Ascending aorta (tissue), 2 donors: ENCODE measurements at regions not wholly inside any gene's neighbourhood (a gene's known extent, or its start where the extent isn't known, plus 50 kb on each side); places are given as distances from the start of the nearest gene placed in this dataset.

Experiments used
- DNase-seq, 2 donors: peaks; one replicate each; pipeline ENCODE4 v3.0.0-alpha.2; 2019; ENCODE audit warnings: low spot score in 2 of 2
- H3K27ac ChIP-seq, 2 donors: fragments of 200-600 bp; sonication (generic); one replicate each; pipeline ENCODE4 v1.5.1; 2016 to 2017; ENCODE audit warnings: mild to moderate bottlenecking in 1 of 2
- H3K27me3 ChIP-seq: fragments of 200-600 bp; sonication (generic); one replicate; pipeline ENCODE4 v1.5.1; 2017
- H3K36me3 ChIP-seq, 2 donors: fragments of 200-600 bp; sonication (generic); one replicate each; pipeline ENCODE4 v1.5.1; 2016
- H3K4me1 ChIP-seq, 2 donors: fragments of 200-600 bp; sonication (generic); one replicate each; pipeline ENCODE4 v1.5.1; 2016 to 2017; ENCODE audit warnings: mild to moderate bottlenecking in 1 of 2
- H3K4me3 ChIP-seq, 2 donors: fragments of 200-600 bp; sonication (generic); one replicate each; pipeline ENCODE4 v1.5.1; 2016 to 2017; ENCODE audit warnings: mild to moderate bottlenecking in 1 of 2
- H3K9me3 ChIP-seq, 2 donors: fragments of 200-600 bp; sonication (generic); one replicate each; pipeline ENCODE4 v1.5.1; 2016
- intact Hi-C: fragments of 100-400 bp; cut with DNase I; formaldehyde crosslinking; loops from one replicate; pipeline ENCODE4 v1.15.1; 2023
- TF ChIP-seq, protein P1 (sequence below), 3 experiments: fragments of 200-600 bp in 2 of 3; fragments of 450-650 bp in 1 of 3; sonication (generic) in 2 of 3; IDR thresholded peaks; one replicate each; pipeline ENCODE4 v1.5.1; 2016 to 2019; ENCODE audit warnings: antibody characterized with exemption in 3 of 3, mild to moderate bottlenecking in 1 of 3, moderate library complexity in 1 of 3

DNA sequence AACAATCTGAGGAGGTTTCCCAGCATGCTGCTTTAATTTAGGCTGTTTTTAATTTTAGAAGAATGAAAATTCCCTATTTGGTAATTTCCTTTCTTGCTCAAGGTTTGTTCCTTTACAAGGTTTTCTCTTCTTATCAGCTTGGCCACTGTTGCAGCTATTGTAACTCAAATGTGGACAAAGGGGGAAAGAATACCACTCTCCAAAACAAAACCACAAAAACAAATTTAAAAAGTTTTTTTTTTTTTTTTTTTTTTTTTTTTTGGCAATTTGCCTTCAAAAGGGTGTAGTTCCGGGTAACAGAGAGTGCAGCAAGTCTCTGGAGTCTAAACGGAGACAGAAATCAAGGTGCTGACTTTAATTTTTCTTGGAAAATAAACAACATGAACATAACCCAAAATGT, 306.4 kb upstream of the ARGLU1 start:
- H3K36me3 ChIP-seq, result no peaks in the 10 kb centered on the region
- no peak overlapping the region for H3K4me3 ChIP-seq
- no peaks in the 10 kb centered on the region for H3K27me3 ChIP-seq
- H3K27ac ChIP-seq, result peak overlapping the region in 1 of 2 donors; percentile 4
- intact Hi-C loops, result no loop called here
- no peak for DNase-seq
- peaks cover 0 to 7% of the 10 kb centered on the region in 2 donors for H3K4me1 ChIP-seq
- no peaks in the 10 kb centered on the region for H3K9me3 ChIP-seq
- TF ChIP-seq, protein P1, sequence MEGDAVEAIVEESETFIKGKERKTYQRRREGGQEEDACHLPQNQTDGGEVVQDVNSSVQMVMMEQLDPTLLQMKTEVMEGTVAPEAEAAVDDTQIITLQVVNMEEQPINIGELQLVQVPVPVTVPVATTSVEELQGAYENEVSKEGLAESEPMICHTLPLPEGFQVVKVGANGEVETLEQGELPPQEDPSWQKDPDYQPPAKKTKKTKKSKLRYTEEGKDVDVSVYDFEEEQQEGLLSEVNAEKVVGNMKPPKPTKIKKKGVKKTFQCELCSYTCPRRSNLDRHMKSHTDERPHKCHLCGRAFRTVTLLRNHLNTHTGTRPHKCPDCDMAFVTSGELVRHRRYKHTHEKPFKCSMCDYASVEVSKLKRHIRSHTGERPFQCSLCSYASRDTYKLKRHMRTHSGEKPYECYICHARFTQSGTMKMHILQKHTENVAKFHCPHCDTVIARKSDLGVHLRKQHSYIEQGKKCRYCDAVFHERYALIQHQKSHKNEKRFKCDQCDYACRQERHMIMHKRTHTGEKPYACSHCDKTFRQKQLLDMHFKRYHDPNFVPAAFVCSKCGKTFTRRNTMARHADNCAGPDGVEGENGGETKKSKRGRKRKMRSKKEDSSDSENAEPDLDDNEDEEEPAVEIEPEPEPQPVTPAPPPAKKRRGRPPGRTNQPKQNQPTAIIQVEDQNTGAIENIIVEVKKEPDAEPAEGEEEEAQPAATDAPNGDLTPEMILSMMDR (IDR thresholded peaks at IDR 0.05), result no peak

DNA sequence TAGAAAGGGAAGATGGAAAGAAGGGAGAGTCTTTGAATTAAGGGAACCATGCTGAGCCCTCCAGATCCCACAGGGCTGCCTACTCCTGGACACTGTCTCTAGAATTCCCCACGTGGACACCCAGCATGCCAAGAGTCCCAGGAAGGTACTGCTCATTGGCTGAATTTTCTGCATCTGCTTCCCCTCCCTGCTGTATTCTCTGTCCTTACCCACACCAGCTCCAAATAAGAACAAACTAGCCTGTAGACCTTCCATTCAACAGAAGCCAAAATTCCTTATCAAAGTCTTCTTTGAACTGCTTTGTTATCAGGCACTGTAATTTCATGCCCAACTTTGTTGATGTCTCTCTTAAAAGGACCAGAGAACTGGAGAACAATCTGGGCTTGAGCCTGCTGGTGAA, 305.9 kb upstream of the ARGLU1 start:
- TF ChIP-seq, protein P1 (IDR thresholded peaks at IDR 0.05), result no peak
- Histone ChIP-seq H3K36me3 (no peaks in the 10 kb centered on the region), H3K4me3 (no peak overlapping the region), H3K4me1 (peaks cover 0 to 7% of the 10 kb centered on the region in 2 donors), H3K27ac (no peak overlapping the region), H3K27me3 (no peaks in the 10 kb centered on the region), H3K9me3 (no peaks in the 10 kb centered on the region)
- intact Hi-C loops, result no loop called here
- DNase-seq, result no peak

DNA sequence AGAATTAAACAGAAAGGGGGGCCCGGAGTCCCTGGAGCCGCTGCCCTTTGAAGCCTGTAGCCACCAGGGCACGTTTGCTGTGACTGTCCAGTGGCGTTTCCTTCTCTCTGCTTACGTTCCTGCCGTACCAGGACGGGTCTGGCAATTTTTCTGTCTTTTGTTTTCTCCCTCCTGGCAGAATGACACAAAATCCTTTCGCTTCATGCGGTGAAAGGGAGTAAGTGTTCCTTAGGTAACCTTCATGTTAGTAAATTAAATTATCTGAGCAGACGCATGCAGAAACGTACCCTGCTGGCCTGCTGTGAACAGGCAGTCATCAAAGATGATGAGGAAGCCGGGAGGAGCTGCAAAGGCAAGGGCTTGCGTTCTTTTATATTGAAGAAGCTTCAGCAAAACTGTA, 299.3 kb upstream of the ARGLU1 start:
- intact Hi-C loops, result no loop called here
- TF ChIP-seq, protein P1 (IDR thresholded peaks at IDR 0.05), result peak in 1 of 3 experiments; percentile 14
- Histone ChIP-seq H3K36me3 (no peaks in the 10 kb centered on the region), H3K27me3 (no peaks in the 10 kb centered on the region), H3K4me1 (peaks cover 0 to 7% of the 10 kb centered on the region in 2 donors), H3K9me3 (no peaks in the 10 kb centered on the region), H3K27ac (no peak overlapping the region), H3K4me3 (peak overlapping the region; percentile 33 to 59)
- no peak for DNase-seq

DNA sequence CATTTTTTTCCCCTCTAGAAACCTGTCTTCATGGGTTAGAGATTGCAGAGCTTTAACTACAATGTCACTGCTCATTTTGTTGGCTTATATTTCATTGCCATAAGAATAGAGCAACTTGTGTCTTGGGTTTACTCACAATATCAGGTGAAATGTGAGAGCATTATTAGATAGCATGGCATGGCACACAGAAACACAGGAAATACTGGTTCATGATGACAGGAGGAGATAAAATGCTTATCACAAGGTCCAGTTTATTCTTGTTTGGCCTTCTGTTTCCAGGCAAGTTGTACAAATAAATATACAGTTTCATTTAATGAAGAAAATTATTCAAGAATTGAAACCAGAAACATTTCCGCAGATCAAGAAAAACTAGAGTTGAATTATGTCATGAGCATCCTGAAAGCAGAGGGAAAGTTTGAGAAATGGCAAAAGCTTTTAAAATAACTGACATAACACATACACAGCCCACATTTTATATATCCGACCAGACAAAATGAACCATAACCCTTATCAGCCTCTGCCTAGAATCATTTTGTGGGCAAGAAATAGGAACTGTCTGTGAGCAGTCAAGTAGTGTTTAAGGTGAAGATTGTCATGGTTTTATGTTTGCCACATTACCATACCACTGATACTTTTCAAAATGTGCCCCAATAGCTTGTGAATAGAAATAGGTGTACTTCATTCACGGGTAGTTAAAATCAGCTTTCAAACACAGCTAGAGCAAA, 297.9 kb upstream of the ARGLU1 start:
- Histone ChIP-seq H3K27me3 (no peaks in the 10 kb centered on the region), H3K4me1 (no peaks in the 10 kb centered on the region), H3K27ac (no peak overlapping the region), H3K9me3 (no peaks in the 10 kb centered on the region), H3K4me3 (no peak overlapping the region), H3K36me3 (no peaks in the 10 kb centered on the region)
- no peak for DNase-seq
- intact Hi-C loops, result no loop called here
- TF ChIP-seq, protein P1 (IDR thresholded peaks at IDR 0.05), result no peak

- H3K36me3 ChIP-seq, result no peaks in the 10 kb centered on the region
- no peaks in the 10 kb centered on the region for H3K4me1 ChIP-seq
- H3K9me3 ChIP-seq, result no peaks in the 10 kb centered on the region
- H3K27me3 ChIP-seq, result no peaks in the 10 kb centered on the region
- no peak overlapping the region for H3K27ac ChIP-seq
- intact Hi-C loops, result no loop called here
- TF ChIP-seq, protein P1 (IDR thresholded peaks at IDR 0.05), result no peak
- no peak for DNase-seq
- H3K4me3 ChIP-seq, result no peak overlapping the region
Measured at GRCh38 chr13:106859533-106859904, 291.6 kb upstream of the ARGLU1 start.
